ENCODE measurements at regions not wholly inside any gene's neighbourhood (a gene's known extent, or its start where the extent isn't known, plus 50 kb on each side); places are given as distances from the start of the nearest gene placed in this dataset.

GRCh38 chr12:27178723-27179399, 65.2 kb upstream of the STK38L start:
- CTCF ChIA-PET (ENCODE audit: low intra/inter-chr PET ratio), result no interaction called here
- BruUV-seq (replicated peaks), result no TSS peak
- POLR2A ChIA-PET, result interaction anchor here (0.7 to 1.3 kb wide), 2 partner anchors 10 to 362 kb away, joined by 3 to 5 read pairs; no protein-coding TSS in a partner anchor
- Histone ChIP-seq H3K9me1 (ENCODE audit: control insufficient read depth, insufficient read depth, low read length) (no peaks in the 10 kb centered on the region), H3K4me1 (replicated peaks in 1 of 2; ENCODE audit: control insufficient read depth in 2 of 2, insufficient read depth in 2 of 2, low read length in 2 of 2) (no peaks in the 10 kb centered on the region), H3K27ac (ENCODE audit: extremely low read depth, low read depth, low read length) (no peak overlapping the region), H4K20me1 (replicated peaks; ENCODE audit: control insufficient read depth, insufficient read depth, low read length) (no peaks in the 10 kb centered on the region), H3K36me3 (ENCODE audit: control insufficient read depth, insufficient read depth, low read length) (no peaks in the 10 kb centered on the region), H3K79me2 (ENCODE audit: control insufficient read depth, insufficient read depth, low read length) (no peaks in the 10 kb centered on the region), H3K4me3 (no peak overlapping the region), H3K4me2 (ENCODE audit: insufficient read depth, low read length) (no peak overlapping the region), H3K9ac (ENCODE audit: insufficient read depth in 1 of 2, low read depth in 2 of 2, low read length in 2 of 2) (no peak overlapping the region), H2AFZ (ENCODE audit: low read depth, low read length) (no peak overlapping the region), H3K9me3 (replicated peaks; ENCODE audit: control insufficient read depth, insufficient read depth, low read depth, low read length) (no peaks in the 10 kb centered on the region), H3K27me3 (ENCODE audit: control insufficient read depth in 2 of 2, insufficient read depth in 2 of 2, low read length in 2 of 2) (peaks cover 0 to 4% of the 10 kb centered on the region in 2 experiments; a peak in 1 of 5 replicates)
- FAIRE-seq (no peak), ATAC-seq (no peak), DNase-seq (ENCODE audit: extremely low read depth in 1 of 4, low spot score in 3 of 4) (no peak)
- in situ Hi-C loops (cut with MboI) (no loop called here), intact Hi-C loops (cut with micrococcal nuclease) (no loop called here)
- 0% methylated on average over 2 of the region's 2 CpGs for WGBS (ENCODE audit: insufficient coverage, low coverage, missing lambda C conversion rate)
- no peak for TF ChIP-seq RNF2 (IDR thresholded peaks at IDR 0.05)
- TF ChIP-seq GATAD2A (IDR thresholded peaks at IDR 0.05), result no peak
- no peak for TF ChIP-seq SMARCA4 (IDR thresholded peaks at IDR 0.05)
- TF ChIP-seq NFIX (CRISPR knock-in tag; IDR thresholded peaks at IDR 0.05; ENCODE audit: low read depth), result no peak
- TF ChIP-seq TAL1 (IDR thresholded peaks at IDR 0.05), result no peak
- no peak for TF ChIP-seq RBM14 (IDR thresholded peaks at IDR 0.05; ENCODE audit: borderline replicate concordance, insufficient read depth, low read depth, low read length)
- no peak for TF ChIP-seq TAF7 (tag; IDR thresholded peaks at IDR 0.05)
- no peak for TF ChIP-seq ZHX1 (conservative IDR thresholded peaks at IDR 0.05; ENCODE audit: low read length)
- no peak for TF ChIP-seq ZBTB34 (CRISPR knock-in tag; IDR thresholded peaks at IDR 0.05)
- no peak for TF ChIP-seq SLC30A9 (CRISPR knock-in tag; IDR thresholded peaks at IDR 0.05)
- no peak for TF ChIP-seq ZBTB26 (CRISPR knock-in tag; IDR thresholded peaks at IDR 0.05)
- TF ChIP-seq NFE2 (IDR thresholded peaks at IDR 0.05; ENCODE audit: low read depth), result no peak
- TF ChIP-seq ZNF140 (CRISPR knock-in tag; IDR thresholded peaks at IDR 0.05), result no peak
- no peak for TF ChIP-seq MAFK (IDR thresholded peaks at IDR 0.05; ENCODE audit: low read length)
- no peak for TF ChIP-seq BRCA1 (IDR thresholded peaks at IDR 0.05)
- TF ChIP-seq BRCA1 (CRISPR knock-in tag; IDR thresholded peaks at IDR 0.05), result no peak
